Breast epithelium (tissue), 3 donors: ENCODE measurements at regions not wholly inside any gene's neighbourhood (a gene's known extent, or its start where the extent isn't known, plus 50 kb on each side); places are given as distances from the start of the nearest gene placed in this dataset.

Experiments used
- POLR2A ChIP-seq: fragments of 450-650 bp; IDR thresholded peaks from one replicate; pipeline ENCODE4 v1.6.1; 2016; ENCODE audit warnings: antibody characterized with exemption, mild to moderate bottlenecking, moderate library complexity
- TF ChIP-seq, protein P1 (sequence below), 3 donors: fragments of 450-650 bp; IDR thresholded peaks; one replicate each; pipeline ENCODE4 v1.5.1; 2016 to 2017; ENCODE audit warnings: antibody characterized with exemption in 3 of 3, mild to moderate bottlenecking in 3 of 3, moderate library complexity in 3 of 3

DNA sequence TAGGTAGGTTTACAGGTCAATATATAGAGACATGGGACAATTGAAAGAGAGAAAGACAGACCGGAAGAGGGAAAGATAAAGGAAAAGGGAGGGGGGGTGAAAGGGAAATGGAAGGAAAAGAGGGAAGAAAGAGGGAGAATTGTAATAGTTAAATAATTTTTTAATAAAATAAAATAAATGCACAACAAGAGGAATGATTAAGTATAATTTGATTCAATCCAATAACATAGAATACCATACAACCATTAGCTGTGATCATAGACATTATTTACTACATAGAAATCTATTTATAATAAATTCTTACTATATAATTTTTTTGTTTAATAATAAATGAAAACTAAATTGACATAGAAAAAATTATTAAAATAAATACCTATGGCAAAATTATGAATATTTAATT, 330.7 kb downstream of the NR4A2 start:
- TF ChIP-seq, protein P1, sequence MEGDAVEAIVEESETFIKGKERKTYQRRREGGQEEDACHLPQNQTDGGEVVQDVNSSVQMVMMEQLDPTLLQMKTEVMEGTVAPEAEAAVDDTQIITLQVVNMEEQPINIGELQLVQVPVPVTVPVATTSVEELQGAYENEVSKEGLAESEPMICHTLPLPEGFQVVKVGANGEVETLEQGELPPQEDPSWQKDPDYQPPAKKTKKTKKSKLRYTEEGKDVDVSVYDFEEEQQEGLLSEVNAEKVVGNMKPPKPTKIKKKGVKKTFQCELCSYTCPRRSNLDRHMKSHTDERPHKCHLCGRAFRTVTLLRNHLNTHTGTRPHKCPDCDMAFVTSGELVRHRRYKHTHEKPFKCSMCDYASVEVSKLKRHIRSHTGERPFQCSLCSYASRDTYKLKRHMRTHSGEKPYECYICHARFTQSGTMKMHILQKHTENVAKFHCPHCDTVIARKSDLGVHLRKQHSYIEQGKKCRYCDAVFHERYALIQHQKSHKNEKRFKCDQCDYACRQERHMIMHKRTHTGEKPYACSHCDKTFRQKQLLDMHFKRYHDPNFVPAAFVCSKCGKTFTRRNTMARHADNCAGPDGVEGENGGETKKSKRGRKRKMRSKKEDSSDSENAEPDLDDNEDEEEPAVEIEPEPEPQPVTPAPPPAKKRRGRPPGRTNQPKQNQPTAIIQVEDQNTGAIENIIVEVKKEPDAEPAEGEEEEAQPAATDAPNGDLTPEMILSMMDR (IDR thresholded peaks at IDR 0.05), result no peak
- TF ChIP-seq POLR2A, result no peak
